Mucosa of rectum (tissue), 2 donors: ENCODE measurements at regions not wholly inside any gene's neighbourhood (a gene's known extent, or its start where the extent isn't known, plus 50 kb on each side); places are given as distances from the start of the nearest gene placed in this dataset.

ENCODE experiments used
- H3K27ac ChIP-seq, 2 donors: one replicate each; pipeline ENCODE4 v1.7.0; 2013; ENCODE audit warnings: inconsistent platforms in 2 of 2, low read depth in 2 of 2, low read length in 2 of 2
- H3K27me3 ChIP-seq, 2 donors: one replicate each; pipeline ENCODE4 v1.7.0; 2013; ENCODE audit warnings: low read length in 2 of 2; ENCODE audit not compliant: control insufficient read depth in 2 of 2, insufficient read depth in 2 of 2
- H3K36me3 ChIP-seq, 2 donors: one replicate each; pipeline ENCODE4 v1.7.0; 2013; ENCODE audit warnings: low read length in 2 of 2; ENCODE audit not compliant: control insufficient read depth in 2 of 2, insufficient read depth in 2 of 2
- H3K4me1 ChIP-seq, 2 donors: one replicate each; pipeline ENCODE4 v1.7.0; 2013; ENCODE audit warnings: low read length in 2 of 2, mild to moderate bottlenecking in 1 of 2; ENCODE audit not compliant: control insufficient read depth in 2 of 2, insufficient read depth in 2 of 2
- H3K4me3 ChIP-seq, 2 donors: one replicate each; pipeline ENCODE4 v1.7.0; 2013; ENCODE audit warnings: low read length in 2 of 2
- H3K9ac ChIP-seq, 2 donors: one replicate each; pipeline ENCODE4 v1.7.0; 2013; ENCODE audit warnings: low read length in 2 of 2, low read depth in 1 of 2, mild to moderate bottlenecking in 1 of 2
- H3K9me3 ChIP-seq, 2 donors: one replicate each; pipeline ENCODE4 v1.7.0; 2013; ENCODE audit warnings: low read length in 2 of 2; ENCODE audit not compliant: control insufficient read depth in 2 of 2
- donor health status: healthy.
- donor health status: Normal muscosa, but diverticular disease.

DNA sequence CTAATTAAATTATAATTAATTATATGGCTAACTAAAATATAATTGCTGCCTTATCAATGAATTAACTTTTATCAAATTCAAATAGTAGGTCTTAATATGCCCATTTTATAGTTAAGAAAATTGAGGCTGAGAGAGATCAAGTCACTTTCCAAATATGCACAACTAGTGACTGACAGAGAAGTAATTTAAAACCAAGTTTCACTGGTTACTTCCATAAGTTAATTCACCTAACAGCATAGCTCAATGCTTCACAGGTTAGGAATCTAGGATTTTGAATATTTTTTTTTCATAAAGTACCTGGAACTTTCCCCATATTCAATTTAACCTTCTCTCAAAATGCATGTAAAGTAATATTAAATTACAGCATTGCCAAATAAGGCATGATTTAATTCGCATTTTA lies 134.4 kb upstream of the VEGFC start:
- no peak overlapping the region for H3K27ac ChIP-seq
- no peaks in the 10 kb centered on the region for H3K4me1 ChIP-seq
- H3K9me3 ChIP-seq = no peaks in the 10 kb centered on the region
- H3K27me3 ChIP-seq = no peaks in the 10 kb centered on the region
- H3K9ac ChIP-seq = no peak overlapping the region
- no peaks in the 10 kb centered on the region for H3K36me3 ChIP-seq
- no peak overlapping the region for H3K4me3 ChIP-seq

DNA sequence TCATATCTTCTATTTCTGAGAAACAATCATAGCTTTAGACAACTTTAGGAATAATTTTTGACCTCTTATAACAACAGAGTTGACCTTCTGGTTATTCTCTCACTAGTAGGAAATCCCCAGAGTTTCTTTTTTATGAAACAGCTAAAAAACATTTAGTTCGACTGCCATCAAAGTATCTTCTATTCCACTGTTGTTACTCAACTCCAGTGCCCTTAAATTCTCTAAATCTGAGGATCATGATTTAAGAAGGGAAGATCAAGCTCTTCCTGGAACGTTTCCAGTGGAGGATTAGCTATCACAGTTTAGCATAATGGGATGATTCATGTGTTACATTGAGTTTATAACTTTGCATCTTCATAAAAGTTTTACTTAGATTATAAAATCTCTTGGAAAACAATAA lies 134.9 kb upstream of the VEGFC start:
- H3K27me3 ChIP-seq = no peaks in the 10 kb centered on the region
- no peak overlapping the region for H3K4me3 ChIP-seq
- no peak overlapping the region for H3K9ac ChIP-seq
- H3K9me3 ChIP-seq = no peaks in the 10 kb centered on the region
- no peaks in the 10 kb centered on the region for H3K36me3 ChIP-seq
- H3K4me1 ChIP-seq = no peaks in the 10 kb centered on the region
- H3K27ac ChIP-seq = no peak overlapping the region

DNA sequence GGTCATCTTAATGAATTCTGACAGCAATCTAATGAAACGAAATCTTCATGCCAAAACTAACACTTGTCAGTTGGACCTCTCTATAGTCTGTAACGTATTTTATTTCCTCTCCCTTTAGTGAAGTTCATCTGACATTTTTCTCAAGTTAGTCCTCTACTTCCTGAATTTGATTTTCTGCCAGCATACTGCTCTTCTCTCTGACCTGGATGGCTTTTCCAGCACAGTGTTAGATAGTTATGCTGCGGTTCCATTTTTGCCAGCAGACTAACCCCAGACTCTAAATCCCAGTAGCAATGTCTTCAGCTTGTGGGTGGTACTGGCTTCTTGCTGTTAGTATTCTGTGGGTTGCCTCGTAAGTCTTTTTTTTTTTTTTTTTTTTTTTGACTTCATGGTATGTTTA lies 146.7 kb upstream of the VEGFC start:
- no peak overlapping the region for H3K27ac ChIP-seq
- no peaks in the 10 kb centered on the region for H3K36me3 ChIP-seq
- H3K9ac ChIP-seq = no peak overlapping the region
- no peak overlapping the region for H3K4me3 ChIP-seq
- H3K4me1 ChIP-seq = no peaks in the 10 kb centered on the region
- peaks cover 0 to 2% of the 10 kb centered on the region in 2 donors for H3K9me3 ChIP-seq
- H3K27me3 ChIP-seq = no peaks in the 10 kb centered on the region

- no peaks in the 10 kb centered on the region for H3K36me3 ChIP-seq
- H3K9me3 ChIP-seq = no peaks in the 10 kb centered on the region
- no peak overlapping the region for H3K4me3 ChIP-seq
- no peak overlapping the region for H3K27ac ChIP-seq
- no peaks in the 10 kb centered on the region for H3K4me1 ChIP-seq
- H3K27me3 ChIP-seq = no peaks in the 10 kb centered on the region
- no peak overlapping the region for H3K9ac ChIP-seq
Observed at GRCh38 chr4:176945334-176945733, 152.6 kb upstream of the VEGFC start.

- no peaks in the 10 kb centered on the region for H3K4me1 ChIP-seq
- H3K9ac ChIP-seq = no peak overlapping the region
- no peaks in the 10 kb centered on the region for H3K27me3 ChIP-seq
- no peak overlapping the region for H3K27ac ChIP-seq
- no peak overlapping the region for H3K4me3 ChIP-seq
- no peaks in the 10 kb centered on the region for H3K9me3 ChIP-seq
- no peaks in the 10 kb centered on the region for H3K36me3 ChIP-seq
Observed at GRCh38 chr4:176949029-176949428, 156.3 kb upstream of the VEGFC start.

DNA sequence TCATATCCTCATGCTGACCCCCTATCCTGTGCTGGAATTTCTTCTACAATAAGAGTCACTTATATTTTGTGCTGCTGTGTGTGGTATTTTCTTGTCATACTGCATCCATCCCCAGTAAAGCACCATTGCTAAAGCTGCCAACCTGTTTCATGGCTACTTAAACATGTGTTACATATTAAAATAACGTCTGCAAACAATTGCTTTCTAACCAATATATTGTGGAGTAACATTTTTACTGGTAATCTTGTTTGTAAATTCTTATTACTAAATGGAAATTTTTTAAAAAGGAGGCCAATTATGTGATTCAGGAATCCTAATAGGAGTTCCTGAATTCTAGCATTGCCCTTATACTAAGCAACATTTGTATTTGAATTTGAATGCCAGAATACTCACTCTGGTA lies 160.3 kb upstream of the VEGFC start:
- Histone ChIP-seq H3K9me3 (no peaks in the 10 kb centered on the region), H3K27ac (no peak overlapping the region), H3K36me3 (no peaks in the 10 kb centered on the region), H3K4me3 (no peak overlapping the region), H3K27me3 (no peaks in the 10 kb centered on the region), H3K9ac (no peak overlapping the region), H3K4me1 (no peaks in the 10 kb centered on the region)

GRCh38 chr4:176957353-176958118 lies 164.8 kb upstream of the VEGFC start:
- Histone ChIP-seq H3K27me3 (no peaks in the 10 kb centered on the region), H3K27ac (no peak overlapping the region), H3K36me3 (no peaks in the 10 kb centered on the region), H3K4me1 (no peaks in the 10 kb centered on the region), H3K4me3 (no peak overlapping the region), H3K9me3 (no peaks in the 10 kb centered on the region), H3K9ac (no peak overlapping the region)

- no peak overlapping the region for H3K27ac ChIP-seq
- H3K9ac ChIP-seq = no peak overlapping the region
- H3K27me3 ChIP-seq = no peaks in the 10 kb centered on the region
- H3K4me3 ChIP-seq = no peak overlapping the region
- H3K4me1 ChIP-seq = no peaks in the 10 kb centered on the region
- no peaks in the 10 kb centered on the region for H3K9me3 ChIP-seq
- no peaks in the 10 kb centered on the region for H3K36me3 ChIP-seq
Observed at GRCh38 chr4:176959980-176960379, 167.3 kb upstream of the VEGFC start.

GRCh38 chr4:176963121-176963520 lies 170.4 kb upstream of the VEGFC start:
- Histone ChIP-seq H3K27me3 (no peaks in the 10 kb centered on the region), H3K36me3 (no peaks in the 10 kb centered on the region), H3K4me1 (no peaks in the 10 kb centered on the region), H3K9ac (no peak overlapping the region), H3K4me3 (no peak overlapping the region), H3K9me3 (no peaks in the 10 kb centered on the region), H3K27ac (no peak overlapping the region)

DNA sequence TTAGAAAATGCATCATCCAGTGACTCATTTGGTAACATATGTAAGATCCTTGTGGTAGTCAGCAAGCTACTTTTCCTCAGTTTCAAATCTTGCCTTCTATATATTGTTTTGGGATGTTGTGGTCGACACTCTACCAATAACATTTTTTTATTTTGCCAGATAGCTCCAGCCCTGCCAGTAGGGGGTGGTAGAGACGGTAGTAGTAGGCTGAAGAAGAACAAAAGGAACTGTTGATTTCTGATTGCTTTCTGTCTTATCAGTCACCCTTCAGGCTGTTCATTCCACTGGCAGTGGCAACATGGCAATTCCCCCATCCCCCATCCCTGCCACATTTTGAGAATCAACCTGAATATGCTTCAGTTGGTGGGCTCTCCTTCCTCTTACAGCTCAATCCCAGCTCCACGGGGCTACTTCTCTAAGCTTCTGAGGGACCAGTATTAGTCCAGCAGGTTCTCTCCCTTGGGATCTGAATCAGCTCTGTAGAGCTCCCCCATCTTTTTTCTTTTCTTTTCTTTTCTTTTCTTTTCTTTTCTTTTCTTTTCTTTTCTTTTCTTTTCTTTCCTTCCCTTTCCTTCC lies 171.5 kb upstream of the VEGFC start:
- Histone ChIP-seq H3K4me3 (no peak overlapping the region), H3K36me3 (no peaks in the 10 kb centered on the region), H3K27me3 (no peaks in the 10 kb centered on the region), H3K4me1 (no peaks in the 10 kb centered on the region), H3K9ac (no peak overlapping the region), H3K9me3 (no peaks in the 10 kb centered on the region), H3K27ac (no peak overlapping the region)
